GM04504 (cell line): ENCODE measurements at regions not wholly inside any gene's neighbourhood (a gene's known extent, or its start where the extent isn't known, plus 50 kb on each side); places are given as distances from the start of the nearest gene placed in this dataset.

ENCODE experiments used
- DNase-seq: peaks from one replicate; pipeline ENCODE4 v3.0.0-alpha.2; 2012; ENCODE audit warnings: low read depth

DNA sequence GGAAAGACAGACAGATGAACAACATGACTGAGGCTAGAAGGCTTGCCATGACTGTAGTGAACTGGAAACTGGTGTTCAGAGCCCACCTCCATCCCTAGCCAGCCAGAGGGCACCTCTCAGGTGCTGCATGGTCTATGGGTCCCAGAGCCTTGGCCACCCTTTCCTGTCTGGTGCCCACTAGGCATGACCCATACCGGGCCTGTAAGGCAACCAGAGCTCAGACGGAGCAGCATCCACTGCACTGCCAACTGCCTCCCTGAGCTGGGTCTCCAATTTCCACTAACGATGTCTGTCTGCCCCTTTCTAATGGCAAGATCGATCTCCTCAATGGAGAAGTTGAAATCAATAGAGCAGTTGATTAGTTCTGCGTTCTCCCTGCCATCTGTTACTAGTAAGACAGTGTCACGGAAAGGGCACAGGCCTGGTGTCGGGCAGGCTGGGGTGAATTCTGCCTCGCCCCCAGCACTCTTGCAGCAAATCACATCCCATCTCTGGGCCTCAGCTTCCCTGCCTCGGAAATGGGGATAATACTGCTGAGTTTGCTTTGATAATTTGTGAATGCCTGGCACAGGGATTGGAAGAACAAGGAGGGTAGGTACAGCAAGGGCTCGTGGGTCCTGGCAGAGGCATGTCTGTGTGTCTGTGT, 172.3 kb upstream of the MVB12B start:
- no peak for DNase-seq

DNA sequence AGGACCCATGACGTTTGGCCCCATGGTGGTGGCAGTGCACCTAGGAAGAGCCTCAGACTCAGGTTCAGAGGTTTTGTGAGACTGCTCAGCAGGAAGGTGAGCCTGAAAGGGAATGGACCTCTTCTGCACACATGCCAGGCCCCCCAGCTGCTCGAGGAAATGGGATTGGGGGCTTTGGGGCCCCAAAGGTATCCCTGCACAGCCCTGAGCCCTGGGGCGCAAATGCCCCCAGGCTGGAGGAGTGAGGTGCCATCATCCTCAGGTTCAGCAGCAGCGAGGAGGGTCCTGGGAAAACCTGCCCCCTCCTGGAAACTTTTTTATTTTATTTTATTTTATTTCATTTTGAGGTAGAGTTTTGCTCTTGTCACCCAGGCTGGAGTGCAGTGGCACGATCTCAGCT, 171.8 kb upstream of the MVB12B start:
- DNase-seq = no peak

DNA sequence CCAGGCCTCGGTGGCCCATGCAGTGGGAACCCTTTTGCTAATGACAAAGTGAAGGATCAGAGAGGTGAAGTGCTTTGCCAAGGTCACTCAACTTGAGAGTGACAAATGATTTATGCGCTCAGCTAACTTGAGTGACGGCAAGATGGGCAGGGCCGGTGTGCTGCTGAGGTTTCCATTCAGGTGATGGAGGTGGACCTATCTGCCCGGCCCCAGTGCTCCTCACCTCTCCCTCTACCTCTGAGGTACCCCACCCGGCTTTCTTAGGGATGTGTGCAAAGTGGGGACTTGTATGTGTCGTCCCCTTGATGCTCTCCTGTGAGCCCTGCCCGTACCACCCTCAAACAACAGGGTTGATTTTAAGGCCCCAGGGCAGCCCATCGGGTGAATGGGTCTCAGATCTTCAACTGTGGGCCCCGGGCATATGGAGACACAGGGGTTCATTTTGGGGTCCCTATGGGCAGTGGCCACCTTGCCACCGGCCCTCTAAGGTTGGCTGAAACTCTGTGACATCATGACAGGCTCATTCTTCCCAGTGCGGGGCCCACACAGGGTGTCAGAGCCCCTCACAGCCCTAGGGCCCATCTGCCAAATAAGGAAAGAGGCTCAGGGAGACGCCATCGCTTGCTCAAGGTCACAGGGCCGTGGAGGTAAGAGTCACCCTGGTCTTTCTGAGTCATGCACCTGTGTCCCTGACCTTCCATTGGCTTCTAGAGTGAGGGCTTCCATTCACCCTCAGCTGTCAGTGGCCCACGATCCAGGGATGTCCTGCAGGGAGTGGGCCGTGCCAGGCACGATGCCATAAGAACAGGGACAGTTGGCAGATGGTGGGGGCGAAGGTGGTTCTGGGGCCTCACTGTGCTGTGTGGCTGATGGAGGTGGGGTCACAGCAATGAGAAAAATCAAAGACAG, 170.6 kb upstream of the MVB12B start:
- no peak for DNase-seq

DNA sequence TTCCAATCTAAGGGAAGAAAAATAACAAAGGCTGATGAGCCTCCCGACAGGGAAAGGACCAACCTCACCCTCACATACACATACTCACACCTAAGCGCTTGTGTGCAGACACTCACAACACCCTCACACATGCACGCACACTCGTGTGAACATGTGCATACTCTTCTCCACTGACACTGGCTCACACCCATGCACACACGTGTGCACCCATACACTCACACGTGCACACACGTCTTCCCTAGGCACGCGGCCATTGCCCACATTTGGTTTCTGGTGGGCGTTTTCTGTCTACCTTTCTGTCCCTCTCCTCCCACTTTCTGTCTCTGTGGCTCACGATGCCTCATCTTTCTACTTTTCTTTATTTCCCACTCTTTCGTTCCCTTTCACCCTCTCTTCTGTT, 169.7 kb upstream of the MVB12B start:
- no peak for DNase-seq

DNA sequence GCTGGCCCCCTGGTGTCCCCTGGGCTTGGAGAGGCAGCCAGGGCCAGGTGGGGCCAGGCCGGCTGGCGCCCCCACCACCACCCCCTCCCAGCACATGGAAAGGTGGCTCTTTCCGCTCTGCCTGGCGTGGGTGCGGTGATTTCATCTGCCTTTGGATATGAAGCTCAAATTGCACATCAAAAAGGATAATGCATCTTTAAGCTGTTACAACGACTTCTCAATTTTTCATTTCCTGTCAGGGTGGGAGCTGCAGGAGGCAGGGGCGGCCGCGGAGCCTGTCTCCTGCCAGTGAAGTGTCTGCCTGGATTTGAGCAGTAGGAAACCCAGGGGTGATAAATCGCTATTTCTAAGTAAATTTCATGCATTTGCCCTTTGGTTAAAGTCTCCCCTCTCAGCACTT, 169.2 kb upstream of the MVB12B start:
- DNase-seq = no peak

DNA sequence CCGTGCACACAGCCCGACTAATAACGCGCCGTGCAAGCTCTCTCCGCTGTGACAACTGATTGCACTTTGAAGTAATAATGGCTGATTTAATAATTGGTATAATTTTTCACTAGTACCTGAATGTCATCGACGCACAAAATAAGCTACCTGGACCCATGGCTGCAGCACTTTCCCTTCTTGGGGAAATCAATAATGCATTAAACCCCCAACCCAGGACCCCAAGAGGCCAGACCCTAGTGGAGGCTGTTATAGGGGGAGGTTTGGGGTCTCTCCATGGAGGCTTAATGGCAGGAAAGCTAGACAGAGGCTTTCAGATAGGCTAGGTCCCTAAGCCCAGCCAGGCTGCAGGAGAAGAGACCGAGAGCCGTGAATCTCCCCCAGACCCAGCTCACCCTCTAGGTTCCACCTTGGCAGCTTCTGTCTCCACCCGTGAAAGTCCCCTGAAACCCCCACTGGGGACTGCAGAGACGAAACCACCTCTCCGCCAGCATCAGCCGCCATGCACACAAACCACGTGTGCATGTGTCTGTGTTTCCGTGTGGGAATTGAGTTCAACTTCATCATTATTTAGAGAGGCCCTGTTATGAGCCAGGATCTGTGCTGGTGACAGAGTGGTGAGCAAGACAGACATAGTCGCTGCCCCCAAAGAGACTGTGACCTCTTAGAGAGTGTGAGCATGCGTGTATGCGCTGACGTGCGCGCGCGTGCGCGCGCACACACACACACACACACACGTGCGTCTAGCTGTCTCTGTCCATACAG, 168.6 kb upstream of the MVB12B start:
- DNase-seq = no peak

DNA sequence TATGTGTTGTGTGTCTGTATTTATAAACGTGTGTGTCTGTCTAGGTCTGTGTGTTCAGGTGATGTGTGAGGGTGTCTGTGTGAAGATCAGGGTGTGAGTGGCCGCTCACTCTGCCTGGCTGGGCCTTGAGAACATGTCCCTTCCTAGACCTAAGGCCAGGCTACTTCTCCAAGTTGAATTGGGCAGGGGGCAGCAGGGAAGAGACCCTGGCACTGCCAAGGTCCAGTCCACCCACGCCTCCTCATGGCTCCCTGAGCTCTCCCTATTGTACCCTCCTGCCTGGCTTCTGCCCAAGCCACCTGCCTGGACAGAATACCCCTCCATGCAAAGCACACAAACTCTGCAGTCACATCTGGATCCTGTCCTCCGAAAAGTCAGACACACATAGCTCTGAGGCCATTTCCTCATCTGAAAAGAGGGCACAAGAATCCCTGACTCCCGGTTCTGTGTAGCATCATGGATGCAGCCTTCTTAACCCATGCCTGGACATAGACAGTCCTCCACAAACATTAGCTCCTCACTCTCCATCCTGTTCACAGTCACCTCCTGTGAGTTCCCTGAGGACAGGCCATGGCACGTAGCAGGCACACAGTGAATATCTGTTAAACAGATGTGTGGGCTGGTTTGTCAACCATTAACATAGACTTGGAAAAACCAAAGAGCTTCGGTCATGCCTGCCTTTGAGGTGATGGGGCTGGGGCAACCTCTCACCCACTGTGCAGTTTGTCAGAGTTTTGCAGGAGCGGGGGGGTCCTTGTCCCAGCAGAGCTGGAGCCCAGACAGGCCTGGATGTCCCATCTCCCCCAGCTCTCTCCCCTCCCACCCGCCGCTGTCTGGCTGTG, 167.8 kb upstream of the MVB12B start:
- DNase-seq = no peak

DNA sequence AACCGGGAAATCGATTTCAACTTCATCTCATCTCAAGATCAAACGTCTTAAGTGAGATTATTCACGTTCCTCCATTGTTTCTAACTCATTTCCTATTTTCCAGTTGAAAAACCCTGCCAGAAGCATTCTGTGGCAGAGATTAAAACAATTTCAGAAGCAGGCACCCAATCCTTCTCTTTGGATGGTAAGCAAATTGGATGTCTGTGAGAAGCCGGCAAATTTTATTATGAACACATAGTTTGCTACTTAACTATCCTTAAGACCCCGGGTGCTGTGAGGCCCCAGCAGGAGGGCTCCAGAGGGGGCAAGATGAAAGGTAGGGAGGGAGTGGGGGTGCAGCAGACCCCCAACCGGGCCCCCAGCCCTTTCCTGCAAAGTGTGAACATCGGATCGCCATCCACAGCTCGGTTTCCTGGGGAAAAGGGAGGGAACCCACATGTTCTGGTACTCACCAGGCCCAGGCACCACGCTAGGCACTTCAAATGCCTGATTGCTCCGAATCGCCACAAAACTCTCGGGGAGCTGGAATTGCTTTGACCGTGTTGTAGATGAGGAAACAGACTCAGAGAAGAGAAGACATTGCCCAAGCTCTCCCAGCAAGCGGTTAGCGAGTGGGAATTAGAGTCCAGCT, 167.1 kb upstream of the MVB12B start:
- no peak for DNase-seq

DNA sequence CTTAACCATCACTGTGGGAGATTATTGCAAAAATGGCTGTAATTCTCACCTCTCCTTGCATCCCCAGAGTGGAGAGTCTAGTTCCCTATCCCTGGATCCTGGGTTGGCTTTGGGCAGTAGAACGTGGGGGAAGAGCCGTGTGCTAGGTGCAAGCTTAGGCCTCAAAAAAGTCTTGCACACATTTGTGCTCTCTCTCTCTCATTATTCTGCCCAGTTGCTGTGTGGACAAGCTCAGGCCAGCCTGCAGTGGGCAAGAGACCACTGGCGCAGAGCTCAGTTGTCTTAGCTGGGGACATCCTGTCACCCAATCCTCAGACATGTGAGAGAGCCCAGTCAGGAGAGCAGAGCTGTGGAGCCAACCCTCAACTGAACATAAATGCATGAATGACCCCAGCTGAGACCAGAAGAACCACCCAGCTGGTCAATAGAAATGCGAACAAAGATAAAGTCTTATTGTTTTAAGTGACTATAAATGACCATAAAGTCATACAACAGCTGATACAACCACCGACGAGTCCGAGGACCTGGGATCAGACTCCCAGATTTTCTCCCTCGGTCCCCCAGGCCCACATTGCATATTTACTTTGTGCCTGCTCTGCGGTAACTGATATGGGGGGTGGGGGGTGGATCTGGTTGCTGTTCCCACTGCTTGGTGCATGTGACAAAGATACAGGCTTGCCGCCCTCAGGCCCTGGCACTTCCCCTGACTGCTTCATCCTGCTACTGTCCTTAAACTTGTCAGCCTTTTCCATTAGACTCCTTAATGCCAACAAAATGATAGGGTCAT, 166.4 kb upstream of the MVB12B start:
- no peak for DNase-seq

DNA sequence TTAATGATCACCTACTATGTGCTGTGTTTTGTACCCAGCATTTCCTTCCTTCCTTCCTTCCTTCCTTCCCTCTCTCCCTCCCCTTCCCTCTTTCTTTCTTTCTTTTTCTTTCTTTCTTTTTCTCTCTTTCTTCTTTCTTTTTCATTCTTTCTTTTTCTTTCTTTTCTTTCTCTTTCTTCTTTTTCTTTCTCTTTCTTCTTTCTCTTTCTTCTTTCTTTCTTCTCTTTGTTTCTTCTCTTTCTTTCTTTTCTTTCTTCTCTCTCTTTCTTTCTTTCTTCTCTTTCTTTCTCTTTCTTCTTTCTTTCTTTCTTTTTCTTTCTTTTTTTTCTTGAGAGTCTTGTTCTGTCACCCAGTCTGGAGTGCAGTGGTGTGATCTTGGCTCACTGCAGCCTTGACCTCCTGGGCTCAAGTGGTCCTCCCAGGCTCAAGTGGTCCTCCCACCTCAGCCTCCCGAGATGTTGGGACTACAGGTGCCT, 165.7 kb upstream of the MVB12B start:
- no peak for DNase-seq

DNA sequence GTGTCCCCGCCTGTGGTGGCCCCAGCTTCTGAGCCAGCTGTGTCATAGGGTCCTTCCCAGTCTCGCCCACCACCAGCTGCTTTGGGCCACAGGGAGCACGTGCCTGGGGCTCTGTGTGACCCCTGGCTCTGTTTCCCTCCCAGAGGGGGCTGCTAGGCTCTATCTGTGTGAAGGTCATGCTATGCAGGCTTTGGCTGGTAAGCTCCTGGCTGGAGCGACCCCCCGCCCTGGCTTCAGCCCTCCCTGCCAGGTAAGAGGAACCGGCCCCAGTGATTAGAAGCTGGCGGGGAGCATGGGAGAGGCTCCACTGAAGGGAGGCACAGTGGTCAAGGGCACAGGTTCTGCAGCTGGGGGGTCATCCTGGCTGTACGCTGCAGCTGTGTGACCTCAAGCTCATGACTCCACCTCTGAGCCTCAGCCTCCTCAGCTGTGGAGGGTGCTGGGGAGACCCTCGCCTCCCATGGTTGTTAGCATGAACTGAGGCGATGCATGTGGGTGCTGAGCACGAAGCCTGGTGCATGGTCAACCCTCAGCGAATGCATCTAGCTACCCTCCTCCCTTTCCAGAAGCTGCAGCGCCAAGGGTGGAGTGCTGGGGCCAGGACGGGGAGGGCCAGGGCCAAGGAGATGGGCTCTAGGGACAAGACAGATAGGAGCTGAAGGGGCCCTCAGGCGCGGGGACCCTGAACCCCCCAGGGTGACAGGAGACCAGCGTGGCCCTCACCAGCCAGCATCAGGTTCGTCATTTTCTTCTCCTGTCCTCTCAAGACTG, 163.8 kb upstream of the MVB12B start:
- no peak for DNase-seq

DNA sequence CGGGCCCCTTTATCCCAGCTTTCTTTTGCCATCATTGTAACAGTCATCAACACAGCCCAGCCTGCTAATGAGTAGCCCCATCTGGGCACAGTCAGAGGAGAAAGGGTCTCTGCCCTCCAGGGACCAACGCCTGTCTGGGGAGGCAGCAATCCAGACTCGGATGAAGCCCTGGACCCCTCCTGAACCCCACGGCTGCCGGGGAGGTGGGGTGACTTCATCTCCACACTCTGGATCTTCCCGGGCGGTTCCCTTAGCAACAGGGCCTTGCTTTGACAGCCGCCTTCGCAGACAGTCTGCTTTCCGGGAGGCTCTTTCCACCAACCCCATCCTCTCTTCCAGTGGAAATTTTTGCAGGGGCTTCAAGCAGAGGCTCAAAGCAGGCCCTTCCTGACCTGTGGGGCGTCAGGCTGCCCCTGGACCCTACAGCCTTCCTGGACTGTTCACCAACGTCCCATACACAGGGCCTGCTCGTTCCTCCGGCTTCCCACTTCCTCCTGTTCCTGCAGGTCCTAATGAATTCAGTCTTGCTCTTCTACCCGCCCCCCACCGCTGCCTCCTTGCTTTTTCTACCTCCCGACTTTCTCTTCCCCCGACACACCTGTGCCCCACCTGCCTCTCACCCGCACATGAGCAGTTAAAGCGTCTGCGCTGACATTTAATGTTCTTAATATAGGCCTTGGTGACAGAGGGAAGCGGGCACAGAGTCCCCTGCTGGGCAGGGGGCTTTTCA, 161.7 kb upstream of the MVB12B start:
- DNase-seq = no peak

DNA sequence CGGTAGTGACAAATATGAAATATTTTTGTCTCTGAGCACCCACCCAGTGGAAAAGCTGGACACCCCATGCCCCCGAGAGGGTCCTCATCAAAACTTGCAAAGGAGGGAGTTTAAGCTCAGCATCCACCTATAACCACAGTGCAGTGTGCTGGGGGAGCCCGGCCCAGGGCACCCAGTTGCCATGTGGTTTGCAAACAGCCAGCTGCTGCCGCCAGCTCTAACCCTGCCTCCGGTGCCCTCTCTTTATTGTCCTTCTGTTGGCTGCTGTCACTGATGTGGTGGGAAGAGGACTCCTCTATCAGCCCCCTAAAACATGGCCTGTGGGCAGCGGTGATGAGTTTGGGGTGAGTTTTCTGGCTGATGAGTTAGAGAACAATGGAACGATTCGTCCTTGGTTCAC, 160.9 kb upstream of the MVB12B start:
- no peak for DNase-seq

DNA sequence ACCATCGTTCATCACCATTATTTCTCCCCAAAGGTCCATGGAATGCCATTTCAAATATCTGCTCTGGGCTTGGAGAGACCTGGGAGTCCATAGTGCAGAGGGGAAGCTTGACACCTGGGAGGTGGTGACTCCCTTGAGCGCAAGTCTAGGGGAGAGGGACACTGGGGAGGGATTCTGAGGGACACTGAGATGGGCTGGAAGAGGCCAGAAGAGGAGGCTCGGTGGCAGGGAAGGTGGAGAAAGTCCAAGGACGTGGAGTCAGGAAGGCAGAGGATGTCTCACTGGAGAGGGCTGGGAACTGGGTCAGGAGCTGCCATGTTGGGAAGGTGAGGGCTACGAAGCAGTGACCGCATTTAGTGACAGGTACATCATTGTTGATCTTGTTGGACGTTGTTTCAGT, 160.3 kb upstream of the MVB12B start:
- DNase-seq = no peak

DNA sequence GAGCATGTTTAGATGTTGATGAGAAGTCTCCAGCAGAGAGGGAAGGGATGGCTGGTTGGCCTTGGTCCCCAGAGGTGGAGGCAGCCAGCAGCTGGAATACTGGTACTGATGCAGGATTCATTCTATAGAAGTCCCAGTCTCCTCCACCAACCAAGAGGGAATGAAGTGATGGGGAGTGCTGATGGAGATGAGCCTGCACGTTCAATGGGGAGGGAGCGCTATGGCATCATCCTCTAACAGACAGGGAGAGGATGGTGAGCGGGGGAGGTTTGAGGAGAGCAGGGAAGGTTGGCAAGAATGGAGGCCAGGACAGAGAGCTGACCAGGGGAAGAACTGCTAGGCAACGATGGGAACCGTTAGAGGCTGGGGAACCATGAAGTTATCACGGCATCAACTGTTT, 159.8 kb upstream of the MVB12B start:
- no peak for DNase-seq

DNA sequence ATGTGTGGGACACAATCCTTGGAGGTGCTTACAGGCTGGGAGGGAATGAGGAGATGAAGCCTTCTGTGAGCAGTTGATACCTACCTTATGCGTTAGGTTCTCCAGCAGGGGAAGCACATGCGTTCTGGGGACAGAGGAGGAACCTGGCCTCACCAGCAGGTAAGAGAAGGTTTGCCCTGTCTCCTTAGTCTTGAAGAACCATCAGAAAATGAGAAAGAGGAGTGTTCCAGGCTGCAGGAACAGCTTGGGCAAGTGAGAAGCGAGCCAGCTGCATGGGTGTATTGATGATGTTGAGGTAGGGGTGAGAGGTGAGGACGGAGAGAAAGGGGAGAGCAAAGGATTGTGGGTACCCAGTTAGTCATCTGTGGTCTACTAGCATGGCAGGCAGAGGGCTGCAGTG, 156.9 kb upstream of the MVB12B start:
- no peak for DNase-seq

DNA sequence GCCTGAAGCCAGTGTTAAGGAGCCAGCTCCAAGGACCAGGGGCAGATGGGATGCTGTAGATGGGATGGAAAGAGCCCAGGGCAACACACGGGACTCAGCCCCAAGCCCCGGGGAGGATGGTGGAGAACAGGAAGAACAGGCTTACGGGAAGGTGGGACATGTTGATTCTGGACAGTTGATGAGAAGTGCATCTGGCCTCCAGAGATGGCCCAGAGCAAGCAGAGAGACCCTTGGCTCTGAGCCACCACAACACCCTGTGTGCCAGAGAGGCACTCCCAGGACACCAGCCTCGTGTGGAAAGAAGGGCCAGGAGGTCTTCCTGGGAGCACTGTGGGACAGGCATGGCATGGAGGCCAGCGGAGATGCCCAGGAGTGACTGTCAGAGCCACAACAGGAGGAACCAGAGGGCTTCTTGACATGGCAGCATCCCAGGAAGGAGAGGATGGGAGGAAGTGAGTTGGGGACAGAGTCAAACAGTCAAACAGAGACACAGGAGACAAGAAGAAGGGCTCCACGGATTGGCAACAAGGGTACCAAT, 156.3 kb upstream of the MVB12B start:
- DNase-seq = no peak

DNA sequence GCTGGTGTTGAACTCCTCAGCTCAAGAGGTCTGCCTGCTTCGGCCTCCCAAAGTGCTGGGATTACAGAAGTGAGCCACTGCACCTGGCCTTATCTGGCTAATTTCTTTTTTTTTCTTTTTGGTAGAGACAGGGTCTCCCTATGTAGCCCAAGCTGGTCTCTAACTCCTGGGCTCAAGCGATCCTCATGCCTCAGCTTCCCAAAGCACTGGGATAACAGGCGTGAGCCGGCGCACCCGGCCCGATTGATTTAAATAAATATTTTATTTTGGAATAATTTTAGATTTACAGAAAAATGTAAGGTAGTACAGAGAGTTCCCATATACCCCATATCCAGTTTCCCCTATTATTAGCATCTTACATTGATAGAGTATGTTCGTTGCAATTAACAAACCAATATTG, 155.0 kb upstream of the MVB12B start:
- DNase-seq = no peak

DNA sequence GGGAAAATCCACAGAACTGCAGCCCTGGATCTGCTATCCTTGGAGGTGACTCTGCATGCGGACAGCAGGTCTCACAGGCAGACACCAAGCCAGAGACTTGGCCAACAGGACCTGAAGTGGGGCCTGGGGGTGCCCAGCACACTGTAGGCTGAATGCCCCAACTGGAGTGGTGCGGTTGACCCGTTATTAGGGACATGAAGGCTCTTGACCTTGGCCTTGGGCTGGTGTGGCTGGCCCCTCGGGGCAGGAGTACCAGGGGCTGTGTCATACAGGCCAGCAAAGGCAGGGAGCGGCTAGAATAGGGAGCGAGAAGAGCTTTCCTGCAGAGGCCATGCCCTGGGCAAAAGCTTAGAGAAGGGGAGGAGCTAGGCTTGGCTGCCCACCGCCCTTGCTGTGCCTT, 153.2 kb upstream of the MVB12B start:
- DNase-seq = no peak
